ENCODE measurements at regions not wholly inside any gene's neighbourhood (a gene's known extent, or its start where the extent isn't known, plus 50 kb on each side); places are given as distances from the start of the nearest gene placed in this dataset.

DNA sequence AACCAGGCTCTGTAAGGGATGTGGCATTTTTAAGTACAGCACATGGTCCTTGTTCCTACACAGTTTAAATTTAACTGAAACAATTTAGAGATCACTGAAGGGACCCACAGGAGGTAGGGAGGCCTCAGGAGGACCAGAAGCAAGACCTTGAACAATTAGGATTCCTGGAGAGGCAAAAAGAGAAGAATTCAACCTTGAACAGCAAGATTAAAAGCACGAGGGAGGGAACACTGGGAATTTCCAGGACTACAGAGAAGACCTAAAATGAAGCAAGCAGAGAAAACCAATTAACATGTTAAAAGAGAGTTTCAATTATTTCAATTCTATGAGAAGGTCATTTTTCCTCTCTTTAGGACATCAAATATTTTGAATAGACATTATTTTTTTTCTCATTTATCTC is 160.3 kb downstream of the KCTD12 start:
- TF ChIP-seq, protein P1, sequence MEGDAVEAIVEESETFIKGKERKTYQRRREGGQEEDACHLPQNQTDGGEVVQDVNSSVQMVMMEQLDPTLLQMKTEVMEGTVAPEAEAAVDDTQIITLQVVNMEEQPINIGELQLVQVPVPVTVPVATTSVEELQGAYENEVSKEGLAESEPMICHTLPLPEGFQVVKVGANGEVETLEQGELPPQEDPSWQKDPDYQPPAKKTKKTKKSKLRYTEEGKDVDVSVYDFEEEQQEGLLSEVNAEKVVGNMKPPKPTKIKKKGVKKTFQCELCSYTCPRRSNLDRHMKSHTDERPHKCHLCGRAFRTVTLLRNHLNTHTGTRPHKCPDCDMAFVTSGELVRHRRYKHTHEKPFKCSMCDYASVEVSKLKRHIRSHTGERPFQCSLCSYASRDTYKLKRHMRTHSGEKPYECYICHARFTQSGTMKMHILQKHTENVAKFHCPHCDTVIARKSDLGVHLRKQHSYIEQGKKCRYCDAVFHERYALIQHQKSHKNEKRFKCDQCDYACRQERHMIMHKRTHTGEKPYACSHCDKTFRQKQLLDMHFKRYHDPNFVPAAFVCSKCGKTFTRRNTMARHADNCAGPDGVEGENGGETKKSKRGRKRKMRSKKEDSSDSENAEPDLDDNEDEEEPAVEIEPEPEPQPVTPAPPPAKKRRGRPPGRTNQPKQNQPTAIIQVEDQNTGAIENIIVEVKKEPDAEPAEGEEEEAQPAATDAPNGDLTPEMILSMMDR (IDR thresholded peaks at IDR 0.05), result no peak
- ATAC-seq, result no peak
- Histone ChIP-seq H3K9me3 (no peaks in the 10 kb centered on the region), H3K4me3 (no peak overlapping the region), H3K4me1 (no peaks in the 10 kb centered on the region), H3K36me3 (no peaks in the 10 kb centered on the region), H3K27me3 (no peaks in the 10 kb centered on the region), H3K27ac (no peak overlapping the region)
- DNase-seq, result no peak
- intact Hi-C loops (cut with DNase I), result no loop called here
- FAIRE-seq, result no peak
- WGBS, 2 donors, result 11 to 23% methylated on average over 1 of the region's 1 CpG

DNA sequence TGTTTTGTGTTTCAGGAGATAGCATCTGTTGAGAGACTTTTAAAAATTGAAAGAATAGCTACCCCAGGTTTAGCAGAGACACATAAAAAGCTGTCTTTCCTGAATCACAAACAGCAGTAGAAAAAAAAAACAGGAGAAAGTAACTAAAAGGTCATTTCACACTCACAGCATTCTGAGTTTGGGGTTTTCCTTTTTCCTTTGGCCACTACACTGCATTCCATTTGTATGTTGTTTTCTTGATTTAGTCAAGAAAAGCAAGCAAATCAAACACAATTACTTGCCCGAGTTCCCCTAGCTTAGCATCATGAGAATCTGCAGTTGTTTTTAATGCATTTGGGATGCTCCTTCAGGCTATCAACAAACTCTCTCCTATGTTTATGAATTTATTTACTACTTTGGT is 161.0 kb downstream of the KCTD12 start:
- intact Hi-C loops (cut with DNase I), result no loop called here
- H3K27ac ChIP-seq, result no peak overlapping the region
- H3K9me3 ChIP-seq, result no peaks in the 10 kb centered on the region
- no peaks in the 10 kb centered on the region for H3K36me3 ChIP-seq
- DNase-seq (no peak), ATAC-seq (peak in 1 of 4 donors; percentile 42), FAIRE-seq (no peak)
- TF ChIP-seq, protein P1 (IDR thresholded peaks at IDR 0.05), result no peak
- 17 to 45% methylated on average over 1 of the region's 1 CpG for WGBS, 2 donors
- no peaks in the 10 kb centered on the region for H3K27me3 ChIP-seq
- no peaks in the 10 kb centered on the region for H3K4me1 ChIP-seq
- H3K4me3 ChIP-seq, result no peak overlapping the region

DNA sequence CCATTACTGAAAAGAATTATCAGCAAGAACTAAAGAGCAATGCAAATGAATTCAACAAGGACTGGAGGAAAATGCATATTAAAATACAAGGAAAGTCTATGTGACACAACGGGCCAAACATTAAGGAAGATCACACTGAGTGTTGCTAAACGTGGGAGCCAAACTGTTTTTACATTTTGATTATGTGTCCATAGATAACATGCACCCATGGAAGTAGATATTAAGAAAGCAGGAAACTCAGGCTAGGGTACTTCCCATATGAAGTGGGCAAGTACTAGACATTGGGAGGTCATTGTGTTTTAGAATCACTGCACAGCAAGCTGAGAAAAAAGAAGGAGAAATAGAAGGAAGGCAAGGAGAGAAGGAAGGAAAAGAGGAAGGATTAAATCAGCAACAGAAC is 161.8 kb downstream of the KCTD12 start:
- H3K36me3 ChIP-seq, result no peaks in the 10 kb centered on the region
- 48 to 51% methylated on average over 2 of the region's 2 CpGs for WGBS, 2 donors
- no peak for FAIRE-seq
- no peaks in the 10 kb centered on the region for H3K4me1 ChIP-seq
- H3K4me3 ChIP-seq, result no peak overlapping the region
- no peak for ATAC-seq
- no peaks in the 10 kb centered on the region for H3K27me3 ChIP-seq
- intact Hi-C loops (cut with DNase I), result no loop called here
- no peaks in the 10 kb centered on the region for H3K9me3 ChIP-seq
- no peak for DNase-seq
- TF ChIP-seq, protein P1 (IDR thresholded peaks at IDR 0.05), result no peak
- no peak overlapping the region for H3K27ac ChIP-seq

DNA sequence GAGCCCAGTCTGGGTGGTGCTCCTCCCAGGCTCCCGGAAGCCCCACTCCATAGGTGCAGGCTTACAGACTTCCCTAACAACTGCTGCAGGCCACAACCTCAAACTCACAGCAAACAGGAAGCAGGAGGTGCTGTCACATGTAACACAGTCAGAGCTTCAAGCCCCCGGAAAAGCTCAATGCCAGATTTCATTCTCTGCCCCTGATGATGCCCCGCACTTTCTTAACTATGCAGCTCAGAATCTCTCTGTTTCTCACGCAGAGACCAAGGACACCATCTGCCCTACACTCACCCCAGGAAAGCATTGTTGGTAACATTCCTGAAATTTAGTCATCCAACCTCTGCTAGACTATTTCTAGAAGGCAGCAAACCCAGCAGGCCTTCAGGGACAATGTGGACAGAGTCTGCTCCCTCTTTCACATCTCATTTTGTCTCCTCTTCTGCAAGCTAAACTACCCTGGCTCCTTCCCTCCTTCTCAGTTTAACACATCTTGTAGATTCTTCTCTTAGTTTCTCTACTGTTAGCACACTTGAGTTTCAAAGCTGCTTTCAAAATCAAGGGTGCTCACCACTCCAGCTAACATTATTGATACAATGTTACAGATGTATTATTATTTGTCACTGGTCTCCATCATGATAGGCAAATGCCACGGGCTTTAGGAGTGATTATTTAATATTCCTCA is 162.5 kb downstream of the KCTD12 start:
- FAIRE-seq, result no peak

DNA sequence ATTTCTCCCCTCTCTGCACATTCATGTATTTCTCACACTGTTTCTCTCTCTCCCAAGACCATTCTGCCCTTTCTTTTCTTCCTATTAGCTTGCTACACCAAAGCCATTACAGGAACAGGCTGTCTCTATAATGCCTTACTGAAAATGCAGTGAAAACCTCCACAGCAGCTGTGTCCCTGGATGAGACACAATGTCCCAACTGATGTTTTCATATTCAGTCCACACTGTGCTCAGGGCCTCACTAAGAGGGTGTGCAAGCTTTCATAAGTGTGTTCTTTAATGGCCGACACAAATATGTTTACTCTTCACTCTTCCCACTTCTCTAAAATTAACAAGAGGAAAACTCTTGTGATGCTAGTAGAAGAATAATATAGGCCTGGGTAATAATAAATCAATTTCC is 163.4 kb downstream of the KCTD12 start:
- DNase-seq (no peak), FAIRE-seq (no peak), ATAC-seq (no peak)
- H3K4me3 ChIP-seq, result no peak overlapping the region
- intact Hi-C loops (cut with DNase I), result no loop called here
- H3K9me3 ChIP-seq, result no peaks in the 10 kb centered on the region
- no peak overlapping the region for H3K27ac ChIP-seq
- WGBS, 2 donors, result 71 to 72% methylated on average over 1 of the region's 1 CpG
- no peaks in the 10 kb centered on the region for H3K36me3 ChIP-seq
- TF ChIP-seq, protein P1 (IDR thresholded peaks at IDR 0.05), result no peak
- H3K27me3 ChIP-seq, result no peaks in the 10 kb centered on the region
- no peaks in the 10 kb centered on the region for H3K4me1 ChIP-seq

More for the DNA sequence above, 162.5 kb downstream of the KCTD12 start:
- WGBS, 2 donors, result 42 to 47% methylated on average over 5 of the region's 5 CpGs
- no peaks in the 10 kb centered on the region for H3K9me3 ChIP-seq
- no peaks in the 10 kb centered on the region for H3K4me1 ChIP-seq
- peak in 2 of 4 donors; percentile 47 to 75 for ATAC-seq
- no peak overlapping the region for H3K4me3 ChIP-seq
- no peaks in the 10 kb centered on the region for H3K36me3 ChIP-seq
- no peaks in the 10 kb centered on the region for H3K27me3 ChIP-seq
- intact Hi-C loops (cut with DNase I), result no loop called here
- H3K27ac ChIP-seq, result peak overlapping the region in 1 of 4 donors; percentile 8
- no peak for DNase-seq
- TF ChIP-seq, protein P1 (IDR thresholded peaks at IDR 0.05), result no peak
